Fibroblast of lung (primary cell): ENCODE measurements at regions not wholly inside any gene's neighbourhood (a gene's known extent, or its start where the extent isn't known, plus 50 kb on each side); places are given as distances from the start of the nearest gene placed in this dataset.
"Not testable (repeated sequence)": the region's sequence is repeated elsewhere in the genome, so short reads cannot be mapped to it uniquely, and the experiment has no call there.

Source experiments
- DNase-seq, 2 donors: peaks; one replicate each; pipeline versions ENCODE4 v3.0.0 to v3.0.0-alpha.2; 2010; ENCODE audit warnings: low read depth in 2 of 2
- H2AFZ ChIP-seq: 2 replicates; pipeline ENCODE4 v1.5.1; 2012; ENCODE audit warnings: low read length, control low read depth, inconsistent platforms
- H3K27ac ChIP-seq: 2 replicates; pipeline ENCODE4 v1.5.1; 2011; ENCODE audit warnings: low read length, control low read depth; ENCODE audit not compliant: insufficient read depth
- H3K27me3 ChIP-seq: 2 replicates; pipeline ENCODE4 v1.5.1; 2011; ENCODE audit warnings: mild to moderate bottlenecking, low read length; ENCODE audit not compliant: control insufficient read depth, insufficient read depth
- H3K36me3 ChIP-seq: 2 replicates; pipeline ENCODE4 v1.5.1; 2011; ENCODE audit warnings: low read length; ENCODE audit not compliant: control insufficient read depth, insufficient read depth
- H3K4me1 ChIP-seq: 2 replicates; pipeline ENCODE4 v1.5.1; 2011; ENCODE audit warnings: low read length; ENCODE audit not compliant: control insufficient read depth, insufficient read depth; ENCODE audit errors: extremely low read depth
- H3K4me2 ChIP-seq: 2 replicates; pipeline ENCODE4 v1.5.1; 2011; ENCODE audit warnings: low read length, control low read depth; ENCODE audit not compliant: insufficient read depth; ENCODE audit errors: extremely low read depth
- H3K4me3 ChIP-seq, 4 experiments: fragments of 200-600 bp in 1 of 4; sonication (generic) in 1 of 4; replicated peaks in 1 of 4; 2 replicates each; pipeline ENCODE4 v1.5.1; 2011 to 2016; ENCODE audit warnings: low read length in 4 of 4, low read depth in 3 of 4, mild to moderate bottlenecking in 3 of 4, control low read depth in 2 of 4, inconsistent platforms in 1 of 4, mixed read lengths in 1 of 4; ENCODE audit not compliant: insufficient read depth in 1 of 4; ENCODE audit errors: control extremely low read depth in 1 of 4
- H3K79me2 ChIP-seq: 2 replicates; pipeline ENCODE4 v1.5.1; 2012; ENCODE audit warnings: mild to moderate bottlenecking, low read length, inconsistent platforms; ENCODE audit not compliant: control insufficient read depth, insufficient read depth
- H3K9ac ChIP-seq: 2 replicates; pipeline ENCODE4 v1.5.1; 2011; ENCODE audit warnings: mild to moderate bottlenecking, low read length, control low read depth; ENCODE audit not compliant: insufficient read depth
- H3K9me3 ChIP-seq: 2 replicates; pipeline ENCODE4 v1.5.1; 2012; ENCODE audit warnings: low read depth, low read length; ENCODE audit not compliant: control insufficient read depth, insufficient read depth
- H4K20me1 ChIP-seq: 2 replicates; pipeline ENCODE4 v1.5.1; 2011; ENCODE audit warnings: low read length; ENCODE audit not compliant: control insufficient read depth, insufficient read depth; ENCODE audit errors: extremely low read depth
- EZH2 ChIP-seq: IDR thresholded peaks from 2 replicates; pipeline ENCODE4 v1.5.1; 2012; ENCODE audit warnings: low read length, control low read depth, mild to moderate bottlenecking; ENCODE audit errors: missing control alignments
- TF ChIP-seq, protein P1 (sequence below), 2 donors: IDR thresholded peaks in 1 of 2; conservative IDR thresholded peaks in 1 of 2; 1 replicate in 1 of 2; 2 replicates in 1 of 2; pipeline ENCODE4 v1.5.1; 2011 to 2012; ENCODE audit warnings: low read length in 2 of 2, control low read depth in 1 of 2, inconsistent platforms in 1 of 2, low read depth in 1 of 2, mild to moderate bottlenecking in 1 of 2

DNA sequence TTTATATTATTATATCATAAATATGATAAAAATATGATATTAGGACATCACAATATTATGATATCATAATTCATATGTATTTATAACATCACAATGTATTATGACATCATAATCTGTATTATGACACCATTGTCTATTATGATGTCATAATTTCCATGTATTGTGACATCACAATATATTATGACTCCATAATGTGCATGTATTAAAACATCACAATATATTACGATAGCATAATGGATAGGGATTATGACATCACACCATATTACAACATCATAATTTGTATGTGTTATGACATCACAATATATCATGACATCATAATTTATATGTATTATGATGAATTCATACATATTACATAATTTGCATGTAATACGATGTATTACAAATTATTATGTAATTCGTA lies 1755.9 kb downstream of the TP53TG3F start:
- Histone ChIP-seq H4K20me1 (no peaks in the 10 kb centered on the region), H3K4me2 (no peak overlapping the region), H3K36me3 (no peaks in the 10 kb centered on the region), H3K9me3 (no peaks in the 10 kb centered on the region), H3K27me3 (no peaks in the 10 kb centered on the region), H3K4me1 (no peaks in the 10 kb centered on the region), H3K4me3 (no peak overlapping the region), H2AFZ (no peak overlapping the region), H3K79me2 (no peaks in the 10 kb centered on the region), H3K9ac (no peak overlapping the region), H3K27ac (no peak overlapping the region)
- no peak for TF ChIP-seq EZH2
- TF ChIP-seq, protein P1, sequence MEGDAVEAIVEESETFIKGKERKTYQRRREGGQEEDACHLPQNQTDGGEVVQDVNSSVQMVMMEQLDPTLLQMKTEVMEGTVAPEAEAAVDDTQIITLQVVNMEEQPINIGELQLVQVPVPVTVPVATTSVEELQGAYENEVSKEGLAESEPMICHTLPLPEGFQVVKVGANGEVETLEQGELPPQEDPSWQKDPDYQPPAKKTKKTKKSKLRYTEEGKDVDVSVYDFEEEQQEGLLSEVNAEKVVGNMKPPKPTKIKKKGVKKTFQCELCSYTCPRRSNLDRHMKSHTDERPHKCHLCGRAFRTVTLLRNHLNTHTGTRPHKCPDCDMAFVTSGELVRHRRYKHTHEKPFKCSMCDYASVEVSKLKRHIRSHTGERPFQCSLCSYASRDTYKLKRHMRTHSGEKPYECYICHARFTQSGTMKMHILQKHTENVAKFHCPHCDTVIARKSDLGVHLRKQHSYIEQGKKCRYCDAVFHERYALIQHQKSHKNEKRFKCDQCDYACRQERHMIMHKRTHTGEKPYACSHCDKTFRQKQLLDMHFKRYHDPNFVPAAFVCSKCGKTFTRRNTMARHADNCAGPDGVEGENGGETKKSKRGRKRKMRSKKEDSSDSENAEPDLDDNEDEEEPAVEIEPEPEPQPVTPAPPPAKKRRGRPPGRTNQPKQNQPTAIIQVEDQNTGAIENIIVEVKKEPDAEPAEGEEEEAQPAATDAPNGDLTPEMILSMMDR (conservative IDR thresholded peaks at IDR 0.05 in 1 of 2, IDR thresholded peaks at IDR 0.05 in 1 of 2; ENCODE audit: low read depth in 1 of 2, low read length in 2 of 2), result no peak
- no peak for DNase-seq

DNA sequence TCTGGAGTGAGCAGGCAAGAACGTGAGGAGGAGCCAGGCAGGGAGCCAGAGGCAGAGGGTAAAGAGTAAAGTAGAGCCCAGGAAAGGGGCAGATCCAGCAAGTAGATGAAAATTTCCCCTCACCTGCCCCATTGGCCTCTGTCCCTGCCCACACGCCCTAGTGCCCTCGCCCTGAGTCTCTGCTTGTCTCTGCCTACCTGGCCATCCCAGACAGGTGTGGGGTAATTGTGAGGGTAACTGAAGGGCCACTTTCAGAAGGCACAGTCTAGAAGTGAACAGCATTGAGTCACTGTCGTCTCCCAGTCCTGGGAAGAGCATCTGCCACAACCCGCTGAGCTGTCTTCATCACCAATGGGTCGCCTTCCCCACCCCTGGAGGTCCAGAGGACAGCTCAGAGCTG lies 1756.8 kb downstream of the TP53TG3F start:
- not testable (repeated sequence) for H2AFZ ChIP-seq, H3K9me3 ChIP-seq, H3K79me2 ChIP-seq, H3K27me3 ChIP-seq, H3K4me1 ChIP-seq, H3K27ac ChIP-seq, H3K4me2 ChIP-seq, H3K4me3 ChIP-seq, H3K9ac ChIP-seq, H4K20me1 ChIP-seq, DNase-seq, H3K36me3 ChIP-seq

DNA sequence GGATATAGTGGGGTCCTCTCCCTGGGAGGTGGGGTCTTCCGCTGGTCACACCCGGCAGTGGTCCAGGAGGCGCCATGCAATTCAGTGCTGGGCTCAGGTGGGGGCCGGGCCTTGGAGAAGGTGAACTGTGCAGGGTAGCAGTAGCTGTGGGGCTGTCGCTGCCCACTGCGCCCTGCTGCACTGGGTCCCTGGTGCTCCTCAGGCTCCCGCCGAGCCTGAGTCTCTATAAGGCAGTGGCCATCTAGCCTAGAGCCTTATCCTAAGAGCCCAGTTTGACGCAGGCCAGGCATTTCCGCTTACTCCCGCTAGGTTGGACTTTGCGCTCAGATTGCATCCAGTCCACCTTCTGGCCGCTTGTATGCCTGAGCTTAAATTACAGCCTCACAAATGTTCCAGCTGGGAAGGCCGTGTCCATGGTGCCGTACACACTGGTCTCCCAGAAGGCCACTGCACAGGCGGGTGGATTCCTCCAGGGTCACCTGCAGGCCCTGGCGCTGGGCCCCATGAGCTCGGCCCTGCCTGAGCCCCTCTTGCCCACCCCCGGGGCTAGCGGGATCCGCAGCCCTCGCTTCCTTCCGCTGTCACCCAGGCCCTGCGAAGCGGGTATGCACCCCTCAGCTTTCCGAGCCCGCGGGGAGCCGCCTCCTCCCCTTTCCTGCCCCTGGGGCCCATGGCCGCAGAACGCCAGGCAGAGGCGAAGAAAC lies 1762.2 kb downstream of the TP53TG3F start:
- H3K79me2 ChIP-seq, result no peaks in the 10 kb centered on the region
- no peak for TF ChIP-seq EZH2
- TF ChIP-seq, protein P1 (conservative IDR thresholded peaks at IDR 0.05 in 1 of 2, IDR thresholded peaks at IDR 0.05 in 1 of 2; ENCODE audit: low read depth in 1 of 2, low read length in 2 of 2), result no peak
- no peaks in the 10 kb centered on the region for H4K20me1 ChIP-seq
- no peak overlapping the region for H3K9ac ChIP-seq
- no peak overlapping the region for H3K27ac ChIP-seq
- H3K9me3 ChIP-seq, result no peaks in the 10 kb centered on the region
- H3K4me3 ChIP-seq, result no peak overlapping the region
- no peak for DNase-seq
- no peaks in the 10 kb centered on the region for H3K4me1 ChIP-seq
- H3K27me3 ChIP-seq, result no peaks in the 10 kb centered on the region
- H3K36me3 ChIP-seq, result no peaks in the 10 kb centered on the region
- H2AFZ ChIP-seq, result no peak overlapping the region
- no peak overlapping the region for H3K4me2 ChIP-seq
